Mesodermal cell (in vitro differentiated cells): ENCODE measurements at regions not wholly inside any gene's neighbourhood (a gene's known extent, or its start where the extent isn't known, plus 50 kb on each side); places are given as distances from the start of the nearest gene placed in this dataset.
"Not testable (repeated sequence)": the region's sequence is repeated elsewhere in the genome, so short reads cannot be mapped to it uniquely, and the experiment has no call there.

Source experiments
- H3K27ac ChIP-seq: 2 replicates; pipeline ENCODE4 v1.7.0; 2013; ENCODE audit warnings: mild to moderate bottlenecking, low read depth, low read length, moderate library complexity; ENCODE audit not compliant: severe bottlenecking
- H3K36me3 ChIP-seq: 2 replicates; pipeline ENCODE4 v1.7.1; 2013; ENCODE audit warnings: mild to moderate bottlenecking, low read length, moderate library complexity; ENCODE audit not compliant: control insufficient read depth, insufficient read depth
- H3K4me1 ChIP-seq: one replicate; pipeline ENCODE4 v1.7.1; 2013; ENCODE audit warnings: mild to moderate bottlenecking, low read length; ENCODE audit not compliant: insufficient read depth, control insufficient read depth, poor library complexity, severe bottlenecking
- H3K4me3 ChIP-seq: 2 replicates; pipeline ENCODE4 v1.7.0; 2013; ENCODE audit warnings: low read length, control low read depth, mild to moderate bottlenecking; ENCODE audit not compliant: insufficient read depth, poor library complexity, severe bottlenecking; ENCODE audit errors: extremely low read depth
- H3K9me3 ChIP-seq: 2 replicates; pipeline ENCODE4 v1.7.1; 2013; ENCODE audit warnings: mild to moderate bottlenecking, low read length, moderate library complexity; ENCODE audit not compliant: control insufficient read depth
- WGBS, 2 experiments: methylation state at CpG; one replicate each; pipeline ENCODE4 v1.1.5; 2013; ENCODE audit warnings: missing lambda C conversion rate in 2 of 2; ENCODE audit not compliant: insufficient coverage in 2 of 2; 5-methylcytosine and 5-hydroxymethylcytosine counted together

GRCh38 chr11:105377870-105378269, 232.0 kb upstream of the GRIA4 start:
- no CpG with 5 or more reads among the region's 5 CpGs for WGBS, 2 experiments
- H3K4me3 ChIP-seq, result no peak overlapping the region

GRCh38 chr11:105372206-105372605, 232.6 kb upstream of the CARD18 start:
- H3K27ac ChIP-seq, result no peak overlapping the region
- WGBS, 2 experiments, result 90 to 96% methylated on average over 4 to 5 of the region's 6 CpGs
- H3K4me3 ChIP-seq, result no peak overlapping the region
- no peaks in the 10 kb centered on the region for H3K36me3 ChIP-seq
- no peaks in the 10 kb centered on the region for H3K4me1 ChIP-seq
- H3K9me3 ChIP-seq, result no peaks in the 10 kb centered on the region

More at GRCh38 chr11:105377870-105378269, 232.0 kb upstream of the GRIA4 start:
- no peak overlapping the region for H3K27ac ChIP-seq
- no peaks in the 10 kb centered on the region for H3K36me3 ChIP-seq
- H3K4me1 ChIP-seq, result no peaks in the 10 kb centered on the region
- H3K9me3 ChIP-seq, result no peaks in the 10 kb centered on the region

- H3K27ac ChIP-seq, result no peak overlapping the region
- H3K4me1 ChIP-seq, result no peaks in the 10 kb centered on the region
- no peaks in the 10 kb centered on the region for H3K9me3 ChIP-seq
- no peaks in the 10 kb centered on the region for H3K36me3 ChIP-seq
- WGBS, 2 experiments, result 86 to 100% methylated on average over 2 to 4 of the region's 4 CpGs
- no peak overlapping the region for H3K4me3 ChIP-seq
Observed at GRCh38 chr11:105371311-105371710, 231.7 kb upstream of the CARD18 start.

- Histone ChIP-seq H3K36me3 (no peaks in the 10 kb centered on the region), H3K27ac (no peak overlapping the region), H3K9me3 (no peaks in the 10 kb centered on the region), H3K4me1 (no peaks in the 10 kb centered on the region), H3K4me3 (no peak overlapping the region)
- 83 to 88% methylated on average over 4 to 5 of the region's 6 CpGs for WGBS, 2 experiments
Observed at GRCh38 chr11:105368711-105369110, 229.1 kb upstream of the CARD18 start.

- Histone ChIP-seq H3K4me1 (no peaks in the 10 kb centered on the region), H3K27ac (no peak overlapping the region), H3K4me3 (no peak overlapping the region), H3K9me3 (no peaks in the 10 kb centered on the region), H3K36me3 (no peaks in the 10 kb centered on the region)
Observed at GRCh38 chr11:105367129-105367528, 227.6 kb upstream of the CARD18 start.

GRCh38 chr11:105361651-105362050, 222.1 kb upstream of the CARD18 start:
- WGBS, 2 experiments, result 86% methylated on average over 1 of the region's 1 CpG; no CpG with 5 or more reads in 1 of the 2 experiments
- H3K4me1 ChIP-seq, result no peaks in the 10 kb centered on the region

GRCh38 chr11:105357764-105358163, 218.2 kb upstream of the CARD18 start:
- H3K4me1 ChIP-seq, result no peaks in the 10 kb centered on the region
- no peak overlapping the region for H3K4me3 ChIP-seq
- H3K9me3 ChIP-seq, result no peaks in the 10 kb centered on the region
- no CpG with 5 or more reads among the region's 1 CpG for WGBS, 2 experiments
- no peak overlapping the region for H3K27ac ChIP-seq
- no peaks in the 10 kb centered on the region for H3K36me3 ChIP-seq

More at GRCh38 chr11:105361651-105362050, 222.1 kb upstream of the CARD18 start:
- Histone ChIP-seq H3K9me3 (no peaks in the 10 kb centered on the region), H3K27ac (no peak overlapping the region), H3K36me3 (no peaks in the 10 kb centered on the region), H3K4me3 (no peak overlapping the region)

GRCh38 chr11:105357146-105357545, 217.6 kb upstream of the CARD18 start:
- H3K36me3 ChIP-seq, result no peaks in the 10 kb centered on the region
- WGBS, 2 experiments, result 100% methylated on average over 1 of the region's 1 CpG; no CpG with 5 or more reads in 1 of the 2 experiments
- H3K27ac ChIP-seq, result no peak overlapping the region
- no peaks in the 10 kb centered on the region for H3K4me1 ChIP-seq
- H3K4me3 ChIP-seq, result no peak overlapping the region
- H3K9me3 ChIP-seq, result no peaks in the 10 kb centered on the region

GRCh38 chr11:105349867-105350266, 210.3 kb upstream of the CARD18 start:
- not testable (repeated sequence) for H3K36me3 ChIP-seq, H3K27ac ChIP-seq, H3K9me3 ChIP-seq, H3K4me1 ChIP-seq, H3K4me3 ChIP-seq
- WGBS, 2 experiments, result 80% methylated on average over 1 of the region's 3 CpGs; no CpG with 5 or more reads in 1 of the 2 experiments

- no peak overlapping the region for H3K27ac ChIP-seq
- WGBS, 2 experiments, result no CpG with 5 or more reads among the region's 1 CpG
- H3K4me1 ChIP-seq, result no peaks in the 10 kb centered on the region
- no peak overlapping the region for H3K4me3 ChIP-seq
- H3K36me3 ChIP-seq, result no peaks in the 10 kb centered on the region
- no peaks in the 10 kb centered on the region for H3K9me3 ChIP-seq
Observed at GRCh38 chr11:105344938-105345337, 205.4 kb upstream of the CARD18 start.

GRCh38 chr11:105334025-105334714, 194.6 kb upstream of the CARD18 start:
- Histone ChIP-seq H3K4me3 (no peak overlapping the region), H3K36me3 (no peaks in the 10 kb centered on the region), H3K9me3 (no peaks in the 10 kb centered on the region), H3K4me1 (no peaks in the 10 kb centered on the region), H3K27ac (no peak overlapping the region)
- WGBS, 2 experiments, result 85 to 97% methylated on average over 10 to 11 of the region's 11 CpGs
